ENCODE measurements at regions not wholly inside any gene's neighbourhood (a gene's known extent, or its start where the extent isn't known, plus 50 kb on each side); places are given as distances from the start of the nearest gene placed in this dataset.

DNA sequence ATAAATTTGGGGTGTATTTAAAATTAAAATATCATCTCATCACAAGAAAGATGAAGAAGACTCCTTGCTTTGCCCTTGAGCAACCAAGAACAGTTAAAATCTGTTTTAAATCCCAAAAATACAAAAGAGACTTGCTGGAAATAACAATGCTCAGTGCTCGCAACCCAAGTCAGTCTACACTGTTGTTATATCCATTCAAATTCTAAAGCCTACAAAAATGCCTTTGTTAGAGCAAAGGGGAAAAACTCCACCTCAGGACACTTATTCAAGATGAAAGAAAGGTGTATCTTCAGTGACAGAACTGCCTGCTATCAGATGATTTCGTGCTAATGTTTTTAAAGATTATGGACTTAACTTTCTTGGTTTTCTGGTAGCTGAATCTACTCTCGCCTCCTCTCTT, 111.9 kb upstream of the TANK start:
- TF ChIP-seq, protein P1, sequence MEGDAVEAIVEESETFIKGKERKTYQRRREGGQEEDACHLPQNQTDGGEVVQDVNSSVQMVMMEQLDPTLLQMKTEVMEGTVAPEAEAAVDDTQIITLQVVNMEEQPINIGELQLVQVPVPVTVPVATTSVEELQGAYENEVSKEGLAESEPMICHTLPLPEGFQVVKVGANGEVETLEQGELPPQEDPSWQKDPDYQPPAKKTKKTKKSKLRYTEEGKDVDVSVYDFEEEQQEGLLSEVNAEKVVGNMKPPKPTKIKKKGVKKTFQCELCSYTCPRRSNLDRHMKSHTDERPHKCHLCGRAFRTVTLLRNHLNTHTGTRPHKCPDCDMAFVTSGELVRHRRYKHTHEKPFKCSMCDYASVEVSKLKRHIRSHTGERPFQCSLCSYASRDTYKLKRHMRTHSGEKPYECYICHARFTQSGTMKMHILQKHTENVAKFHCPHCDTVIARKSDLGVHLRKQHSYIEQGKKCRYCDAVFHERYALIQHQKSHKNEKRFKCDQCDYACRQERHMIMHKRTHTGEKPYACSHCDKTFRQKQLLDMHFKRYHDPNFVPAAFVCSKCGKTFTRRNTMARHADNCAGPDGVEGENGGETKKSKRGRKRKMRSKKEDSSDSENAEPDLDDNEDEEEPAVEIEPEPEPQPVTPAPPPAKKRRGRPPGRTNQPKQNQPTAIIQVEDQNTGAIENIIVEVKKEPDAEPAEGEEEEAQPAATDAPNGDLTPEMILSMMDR (IDR thresholded peaks at IDR 0.05 in 8 of 11, conservative IDR thresholded peaks at IDR 0.05 in 3 of 11) = no peak
- no peak for TF ChIP-seq POLR2AphosphoS5 (IDR thresholded peaks at IDR 0.05)
